HG03060 (cell line): ENCODE measurements at regions not wholly inside any gene's neighbourhood (a gene's known extent, or its start where the extent isn't known, plus 50 kb on each side); places are given as distances from the start of the nearest gene placed in this dataset.

ENCODE experiments used
- ATAC-seq: cut with Tn5 transposase; IDR thresholded peaks from one replicate; pipeline ENCODE4 v1.9.1; 2021; ENCODE audit warnings: low read depth, moderate number of reproducible peaks; ENCODE audit not compliant: unreplicated experiment

DNA sequence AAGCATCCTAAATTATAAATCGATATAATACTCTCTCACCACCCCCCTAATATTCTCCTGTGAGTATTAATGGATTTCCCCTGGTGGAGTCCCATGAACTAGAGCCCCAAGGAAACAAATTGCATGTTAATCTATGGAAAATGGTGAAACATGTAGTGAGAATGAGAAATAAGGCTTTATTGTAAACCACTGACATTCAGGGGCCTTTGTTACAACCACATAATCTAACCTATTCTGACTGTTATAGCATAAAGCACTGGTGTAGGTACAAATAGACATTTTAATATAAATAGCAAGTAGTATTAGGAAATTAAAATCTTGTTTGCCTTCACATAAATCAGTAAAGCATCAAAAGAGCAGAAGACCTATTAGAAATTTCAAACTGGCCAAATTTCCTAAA is 65.3 kb upstream of the TLK1 start:
- ATAC-seq = no peak

DNA sequence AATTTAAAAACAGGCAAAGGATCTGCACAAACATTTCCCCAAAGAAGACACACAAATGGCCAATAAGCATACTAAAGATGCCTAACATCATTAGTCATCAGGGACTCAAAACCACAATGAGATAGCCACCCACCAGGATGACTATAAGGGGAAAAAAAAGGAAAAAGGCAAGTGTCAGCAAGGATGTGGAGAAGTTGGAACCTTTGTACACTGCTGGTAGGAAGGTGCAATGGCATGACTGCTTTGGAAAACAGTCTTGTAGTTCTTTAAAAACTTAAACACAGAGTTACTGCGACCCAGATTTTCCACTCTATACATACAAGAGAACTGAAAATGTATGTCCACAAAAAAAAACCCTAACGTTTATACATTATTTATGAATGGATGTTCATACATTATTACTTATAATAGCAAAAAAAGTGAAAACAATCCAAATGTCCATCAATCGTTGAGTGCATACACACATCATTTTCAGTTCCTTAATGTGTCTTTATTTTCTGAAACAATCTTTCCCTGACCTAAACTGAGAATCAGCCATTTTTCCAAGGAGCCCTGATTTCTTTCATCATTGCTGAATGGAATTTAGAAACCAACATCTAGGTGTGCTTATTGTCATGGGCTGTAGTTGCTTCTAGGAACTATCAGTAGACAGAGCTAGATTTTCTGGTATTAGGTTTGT is 64.7 kb upstream of the TLK1 start:
- ATAC-seq = no peak

DNA sequence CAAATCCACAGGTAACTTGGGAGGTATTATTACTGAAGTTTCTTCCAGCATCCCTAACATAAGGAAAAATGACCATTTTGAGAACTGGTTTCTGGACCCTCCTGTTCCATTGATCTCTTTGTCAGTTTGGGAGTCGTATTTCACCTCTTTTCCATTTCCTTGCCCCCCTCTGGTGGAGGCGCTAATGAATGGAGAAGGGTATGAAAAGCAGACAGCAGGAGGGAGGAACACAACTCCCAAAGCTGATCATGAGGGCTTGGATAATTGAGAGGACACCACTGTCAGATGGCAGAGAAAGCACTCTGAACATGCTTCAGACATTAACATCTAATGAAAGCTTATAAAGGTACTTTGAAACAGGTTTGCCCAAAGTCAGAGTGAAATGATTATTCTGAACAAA is 56.6 kb upstream of the TLK1 start:
- ATAC-seq = no peak

DNA sequence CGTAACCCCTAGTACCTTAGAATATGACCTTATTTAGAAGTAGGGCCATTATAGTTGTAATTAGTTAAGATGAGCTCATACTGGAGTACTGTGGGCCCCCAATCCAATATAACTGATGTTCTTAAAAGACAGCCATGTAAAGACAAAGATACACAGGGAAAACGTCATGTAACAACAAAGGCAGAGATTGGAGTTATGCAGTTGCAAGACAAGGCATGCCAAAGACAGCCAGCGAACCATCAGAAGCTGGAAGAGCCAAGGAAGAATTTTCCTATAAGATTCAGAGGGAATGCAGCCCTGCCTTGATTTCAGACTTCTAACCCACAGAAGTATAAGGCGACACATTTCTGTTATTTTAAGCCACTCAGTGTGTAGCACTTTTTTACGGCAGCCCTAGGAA is 55.9 kb upstream of the TLK1 start:
- no peak for ATAC-seq

DNA sequence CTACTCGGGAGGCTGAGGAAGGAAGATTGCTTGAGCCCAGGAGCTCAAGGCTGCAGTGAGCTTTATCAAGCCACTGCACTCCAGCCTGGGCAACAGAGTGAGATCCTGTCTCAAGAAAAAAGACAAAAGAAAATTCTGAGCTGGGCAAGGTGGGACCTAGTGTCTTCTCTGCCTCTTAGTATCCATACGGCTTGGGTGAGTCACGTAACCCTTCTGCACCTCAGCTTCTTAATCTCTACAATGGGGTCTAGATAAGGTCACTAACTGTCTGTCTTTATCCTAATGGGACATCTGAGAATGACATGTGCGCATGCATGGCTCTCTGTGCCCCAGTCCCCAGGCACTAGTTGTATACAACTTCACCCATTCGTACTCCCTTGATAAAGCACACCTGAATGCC is 53.4 kb upstream of the TLK1 start:
- ATAC-seq = no peak

DNA sequence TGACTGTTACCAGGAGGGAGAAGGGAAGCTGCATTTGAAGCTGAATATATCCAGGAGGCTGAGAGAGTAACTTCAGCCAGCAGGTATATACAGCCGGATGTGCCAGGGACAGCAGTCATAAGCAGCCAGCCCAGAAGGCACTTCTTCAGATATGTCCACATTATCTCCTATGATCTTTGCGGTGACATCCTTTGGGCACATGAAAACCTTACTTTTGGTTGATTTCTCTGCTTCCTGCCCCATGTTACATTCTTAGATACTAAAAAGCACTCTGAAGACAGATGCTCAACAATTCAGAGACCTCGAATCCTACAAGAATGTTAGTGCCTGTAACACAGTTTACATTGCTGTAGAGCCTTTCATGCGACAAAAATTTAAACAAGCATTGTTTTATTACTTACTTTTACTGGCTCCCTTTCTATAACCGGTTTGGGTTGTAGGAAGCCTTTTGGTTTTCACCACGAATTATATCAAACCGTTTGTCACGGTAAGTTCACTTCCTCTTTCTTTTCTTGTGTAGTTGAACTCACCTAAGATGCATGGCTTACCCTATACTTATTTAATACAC is 50.3 kb upstream of the TLK1 start:
- ATAC-seq = no peak
